NCI-H1048 (cell line): ENCODE measurements at regions not wholly inside any gene's neighbourhood (a gene's known extent, or its start where the extent isn't known, plus 50 kb on each side); places are given as distances from the start of the nearest gene placed in this dataset.
"Not testable (repeated sequence)": the region's sequence is repeated elsewhere in the genome, so short reads cannot be mapped to it uniquely, and the experiment has no call there.

ENCODE experiments used
- DNase-seq: peaks from one replicate; lab custom pipeline; 2025; lab: John Stamatoyannopoulos, UW

DNA sequence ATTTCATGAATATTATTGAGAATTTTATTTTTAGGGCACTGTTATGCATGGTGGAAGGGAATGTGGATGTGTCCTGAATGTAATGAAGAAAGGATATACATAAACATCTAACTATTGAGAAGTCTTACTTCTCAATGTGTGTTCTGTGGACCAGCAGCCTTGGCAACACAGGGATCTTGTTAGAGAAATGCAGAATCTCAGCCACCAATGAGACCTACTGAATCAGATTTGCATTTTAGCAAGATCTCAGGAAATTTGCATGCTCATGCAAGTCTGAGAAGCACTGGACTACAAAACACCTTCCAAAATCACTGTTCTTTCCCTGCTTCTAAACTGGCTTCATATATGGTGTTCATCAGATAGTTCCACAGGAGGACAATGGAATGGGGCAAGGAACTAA is 139.7 kb upstream of the WDFY3 start:
- no peak for DNase-seq

DNA sequence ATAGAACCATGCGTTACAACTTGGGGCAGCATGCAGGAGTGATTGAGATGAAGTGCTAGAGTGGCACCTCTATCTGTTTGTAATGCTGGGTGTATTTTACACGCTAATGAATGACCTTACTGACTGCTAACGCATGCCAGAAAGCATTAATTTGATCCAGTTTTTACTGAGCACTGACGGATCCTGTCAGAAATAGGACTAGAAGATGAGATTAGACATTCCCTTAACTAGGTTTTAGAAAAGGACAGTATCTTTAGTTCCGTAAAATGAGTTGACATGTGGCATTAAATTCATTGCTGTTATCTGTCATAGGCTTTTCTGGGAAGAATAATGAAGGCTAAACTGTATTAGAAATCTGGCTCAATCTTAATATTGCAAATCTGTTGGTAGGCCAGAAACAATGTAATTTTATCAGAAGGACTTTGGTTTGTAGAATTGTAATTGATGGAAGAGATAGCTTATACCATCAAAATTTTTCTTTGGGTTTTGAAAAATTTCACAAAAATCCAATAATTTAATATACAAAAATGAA is 140.4 kb upstream of the WDFY3 start:
- DNase-seq, result no peak

DNA sequence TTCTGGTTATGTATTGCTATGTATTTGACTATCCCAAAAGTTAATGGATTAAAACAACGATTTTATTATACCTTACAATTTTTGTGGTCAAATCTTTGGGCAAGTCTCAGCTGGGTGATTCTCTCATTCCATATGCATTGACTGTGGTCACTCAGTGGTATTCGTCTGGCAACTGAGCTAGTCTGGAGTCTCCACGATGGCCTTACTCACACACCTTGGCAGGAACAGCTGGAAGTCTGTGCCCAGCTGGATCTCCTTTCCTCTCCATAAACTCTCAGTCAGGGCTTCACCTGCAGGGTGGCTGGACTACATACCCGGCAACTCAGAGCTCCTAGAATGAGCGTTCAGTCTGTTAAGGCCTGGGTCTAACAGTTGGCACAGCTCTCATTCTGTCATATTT is 141.1 kb upstream of the WDFY3 start:
- no peak for DNase-seq

DNA sequence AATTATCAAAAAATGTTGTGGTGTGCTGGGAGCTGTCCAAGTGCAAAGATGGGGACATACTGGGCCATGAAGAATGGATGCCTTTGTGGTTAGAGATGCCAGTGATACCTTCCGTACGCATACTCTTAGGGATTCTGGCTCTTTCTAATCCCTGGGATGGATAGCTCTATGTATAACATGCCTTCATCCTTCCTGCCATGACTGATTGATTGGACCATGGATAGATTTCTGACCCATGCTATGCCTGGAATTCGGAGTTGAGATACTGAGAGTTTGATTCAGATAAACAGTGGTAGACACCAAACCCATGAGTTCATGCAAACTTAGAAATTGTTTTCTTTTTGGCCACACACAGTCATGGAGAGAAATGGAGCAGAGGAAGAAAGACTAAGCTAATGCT is 147.2 kb upstream of the WDFY3 start:
- no peak for DNase-seq

DNA sequence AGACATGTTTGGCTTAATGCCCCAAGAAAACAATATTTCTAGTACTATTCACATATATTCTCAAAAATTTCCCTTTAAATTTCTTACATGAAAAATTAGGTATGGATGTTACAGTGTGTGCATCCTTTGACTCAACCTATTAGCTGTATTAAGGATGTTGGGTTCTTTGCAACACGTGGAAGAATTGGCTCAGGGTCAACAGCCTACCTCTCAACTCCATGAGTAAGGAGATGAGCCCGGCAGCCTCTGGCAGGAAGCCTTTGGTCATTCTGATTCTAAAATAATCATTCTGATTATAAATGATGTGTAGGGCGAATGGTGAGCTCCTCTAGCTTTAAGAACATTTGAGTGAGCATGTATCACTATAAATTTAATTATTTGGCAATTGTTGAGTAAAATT is 148.0 kb upstream of the WDFY3 start:
- DNase-seq, result no peak

DNA sequence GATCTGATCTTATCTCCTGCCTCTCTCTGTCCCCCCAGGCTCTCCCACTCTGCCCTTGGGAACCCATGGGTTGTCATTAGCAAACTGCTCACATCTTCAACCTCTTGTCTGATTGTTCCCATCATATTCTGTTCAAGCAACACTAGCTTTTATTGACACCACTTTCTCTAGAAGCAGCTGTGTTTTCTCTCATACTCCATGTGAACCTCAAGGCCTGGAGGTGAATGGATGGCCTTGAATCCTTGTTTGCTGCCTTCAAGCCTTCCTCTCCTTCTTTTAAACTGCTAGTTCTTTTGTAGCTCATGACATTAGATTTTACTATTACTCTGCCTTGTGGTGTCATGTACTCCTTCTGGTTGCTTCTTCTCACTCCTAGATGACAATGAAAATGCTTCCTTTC is 149.5 kb upstream of the WDFY3 start:
- no peak for DNase-seq

DNA sequence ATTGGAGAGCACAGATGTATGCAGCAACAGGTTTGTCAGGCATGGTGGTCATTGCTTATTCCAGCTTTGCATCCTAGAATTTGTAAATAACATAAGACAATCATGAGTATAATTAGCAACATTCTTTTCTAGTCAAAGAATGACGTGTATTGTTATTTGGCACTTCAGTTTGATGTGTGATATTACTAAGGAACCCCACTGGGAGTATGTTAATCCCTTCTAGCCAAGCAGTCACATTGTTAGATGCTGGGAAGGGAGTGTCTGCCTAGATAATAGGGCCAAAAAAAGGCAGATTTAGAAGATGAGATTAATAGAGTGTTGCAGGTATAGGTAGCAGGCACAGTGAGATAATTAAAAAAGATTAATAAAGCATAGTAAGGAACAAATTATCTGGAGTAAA is 159.2 kb upstream of the WDFY3 start:
- DNase-seq, result no peak

DNA sequence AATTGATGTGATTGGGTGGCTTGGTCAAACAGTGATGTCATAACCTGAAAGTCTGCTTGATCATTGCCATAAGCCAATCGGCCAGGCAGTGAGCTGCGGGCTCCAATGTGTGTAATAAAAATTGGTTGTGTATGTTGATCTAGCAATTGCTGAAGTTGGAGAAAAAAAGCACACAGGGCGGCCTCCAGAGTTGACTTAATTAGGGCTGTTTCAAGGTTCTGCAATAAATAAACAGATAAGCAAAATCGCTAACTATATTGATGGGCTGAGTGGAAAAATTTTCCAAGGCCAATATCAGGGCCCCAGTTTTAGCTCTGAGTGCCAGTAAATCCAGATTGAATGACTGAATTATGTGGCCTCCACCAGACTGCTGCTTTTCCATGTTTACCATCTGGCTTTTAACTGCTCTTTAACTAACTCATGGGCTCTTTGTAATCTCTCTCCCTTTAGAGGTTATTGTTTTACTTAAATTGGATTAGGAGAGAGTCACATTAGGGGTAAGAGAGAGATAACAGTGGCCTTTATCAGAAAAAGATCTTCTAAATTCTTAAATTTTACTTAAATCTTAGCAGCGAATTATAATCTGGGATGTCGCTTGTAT is 160.6 kb upstream of the WDFY3 start:
- DNase-seq, result no peak

DNA sequence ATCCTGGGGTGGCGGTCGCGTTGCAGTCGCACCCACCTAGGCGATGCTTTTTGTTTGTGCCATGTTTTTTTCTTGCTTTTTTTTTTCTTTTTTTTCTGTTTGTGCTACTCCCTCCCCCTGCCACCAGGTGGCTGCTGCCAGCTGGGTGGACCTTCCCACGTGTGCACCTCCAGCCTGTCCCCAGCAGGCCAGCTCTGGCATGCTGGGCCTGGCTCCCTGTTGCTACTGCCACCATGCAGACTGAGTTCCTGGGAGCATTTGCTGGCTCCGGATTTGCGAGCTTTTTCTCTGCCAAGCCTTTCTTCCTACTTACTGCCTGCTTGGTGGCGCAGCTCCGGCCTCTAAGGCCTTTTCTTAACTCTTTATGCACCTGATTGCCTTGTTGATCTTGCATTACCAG is 161.2 kb upstream of the WDFY3 start:
- DNase-seq, result no peak

DNA sequence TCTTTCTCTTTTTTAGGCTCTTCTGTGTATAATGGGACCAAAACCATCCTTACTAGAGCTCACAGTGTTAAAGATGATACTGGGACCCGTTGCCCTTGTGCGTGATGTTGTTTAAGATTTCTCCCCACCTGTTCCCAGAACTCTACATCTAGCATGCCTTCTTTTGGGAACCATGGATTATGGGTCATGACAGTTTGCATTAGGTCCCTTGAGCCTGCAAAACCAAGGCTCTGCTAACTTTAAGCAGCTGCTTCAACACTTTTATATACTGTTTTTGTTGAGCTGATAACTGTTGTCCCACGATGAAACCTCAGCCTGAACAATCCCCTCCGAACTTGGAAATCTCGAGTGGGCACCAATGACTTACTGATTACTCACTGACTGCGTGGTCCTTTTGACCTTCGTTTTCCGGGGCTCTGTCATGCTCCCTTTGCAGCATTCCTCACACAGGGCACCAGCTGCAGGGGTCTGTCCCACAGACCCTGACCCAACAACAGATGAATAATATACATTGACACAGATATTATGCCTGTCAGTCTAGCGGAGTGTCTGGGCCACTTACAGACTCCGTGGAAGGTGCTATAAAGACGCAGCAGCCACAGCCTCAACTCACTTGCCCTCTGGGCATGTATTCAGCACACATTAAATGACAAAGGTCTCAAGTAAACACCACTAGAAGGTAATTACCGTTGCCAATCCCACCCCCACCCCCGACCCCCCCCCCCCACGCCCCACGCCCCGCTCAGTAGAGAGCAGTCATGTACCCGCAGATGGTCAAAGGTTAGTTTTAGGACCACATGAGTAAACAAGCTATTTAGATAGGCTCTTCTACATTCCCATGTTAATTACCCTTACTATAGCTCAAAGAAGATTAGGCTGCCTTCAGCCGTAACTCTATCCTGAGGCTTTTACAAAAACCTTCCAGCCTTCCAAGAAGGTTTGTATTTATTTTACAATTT is 162.0 kb upstream of the WDFY3 start:
- no peak for DNase-seq

DNA sequence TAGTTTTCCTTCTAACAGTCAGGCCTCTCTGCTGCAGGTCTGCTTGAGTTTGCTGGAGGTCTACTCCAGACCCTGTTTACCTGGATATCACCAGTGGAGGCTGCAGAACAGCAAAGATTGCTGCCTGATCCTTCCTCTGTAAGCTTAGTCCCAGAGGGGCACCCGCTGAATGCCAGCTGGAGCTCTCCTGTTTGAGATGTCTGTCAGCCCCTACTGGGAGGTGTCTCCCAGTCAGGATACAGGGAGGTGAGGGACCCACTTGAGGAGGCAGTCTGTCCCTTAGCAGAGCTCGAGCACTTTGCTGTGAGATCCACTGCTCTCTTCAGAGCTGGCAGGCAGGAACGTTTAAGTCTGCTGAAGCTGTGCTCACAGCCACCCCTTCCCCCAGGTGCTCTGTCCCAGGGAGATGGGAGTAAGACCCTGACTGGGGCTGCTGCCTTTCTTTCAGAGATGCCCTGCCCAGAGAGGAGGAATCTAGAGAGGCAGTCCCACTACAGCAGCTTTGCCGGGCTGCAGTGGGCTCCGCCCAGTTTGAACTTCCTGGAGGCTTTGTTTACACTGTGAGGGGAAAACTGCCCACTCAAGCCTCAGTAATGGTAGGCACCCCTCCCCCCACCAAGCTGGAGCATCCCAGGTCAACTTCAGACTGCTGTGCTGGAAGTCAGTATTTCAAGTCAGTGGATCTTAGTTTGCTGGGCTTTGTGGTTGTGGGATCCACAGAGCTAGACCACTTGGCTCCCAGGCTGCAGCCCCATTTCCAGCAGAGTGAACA is 163.1 kb upstream of the WDFY3 start:
- DNase-seq, result not testable (repeated sequence)

DNA sequence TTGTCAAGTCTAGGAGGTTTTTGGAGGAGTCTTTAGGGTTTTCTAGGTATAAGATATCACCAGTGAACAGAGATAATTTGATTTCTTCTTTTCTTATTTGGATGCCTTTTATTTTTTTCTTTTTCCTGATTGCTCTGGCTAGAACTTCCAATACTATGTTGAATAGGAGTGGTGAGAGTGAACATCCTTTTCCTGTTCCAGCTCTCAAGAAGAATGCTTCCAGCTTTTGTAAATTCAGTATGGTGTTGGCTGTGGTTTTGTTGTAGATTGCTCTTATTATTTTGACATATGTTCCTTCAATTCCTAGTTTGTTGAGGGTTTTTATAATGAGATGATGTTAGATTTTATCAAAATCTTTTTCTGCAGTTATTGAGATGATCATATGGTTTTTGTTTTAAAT is 165.6 kb upstream of the WDFY3 start:
- DNase-seq, result no peak

DNA sequence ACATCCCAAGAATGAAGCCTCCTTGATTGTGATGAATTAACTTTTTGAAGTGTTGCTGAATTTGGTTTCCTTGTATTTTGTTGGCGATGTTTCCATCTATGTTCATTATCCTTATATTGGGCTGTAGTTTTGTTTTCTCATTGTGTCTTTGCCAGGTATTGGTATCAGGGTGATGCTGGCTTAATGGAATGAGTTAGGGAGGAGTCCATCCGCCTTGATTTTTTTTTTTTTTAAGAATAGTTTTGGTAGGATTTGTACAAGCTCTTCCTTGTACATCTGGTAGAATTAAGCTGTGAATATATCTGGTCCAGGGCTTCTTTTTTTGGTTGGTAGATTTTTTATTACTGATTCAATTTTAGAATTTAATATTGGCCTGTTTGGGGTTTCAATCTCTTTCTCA is 166.1 kb upstream of the WDFY3 start:
- DNase-seq, result no peak

DNA sequence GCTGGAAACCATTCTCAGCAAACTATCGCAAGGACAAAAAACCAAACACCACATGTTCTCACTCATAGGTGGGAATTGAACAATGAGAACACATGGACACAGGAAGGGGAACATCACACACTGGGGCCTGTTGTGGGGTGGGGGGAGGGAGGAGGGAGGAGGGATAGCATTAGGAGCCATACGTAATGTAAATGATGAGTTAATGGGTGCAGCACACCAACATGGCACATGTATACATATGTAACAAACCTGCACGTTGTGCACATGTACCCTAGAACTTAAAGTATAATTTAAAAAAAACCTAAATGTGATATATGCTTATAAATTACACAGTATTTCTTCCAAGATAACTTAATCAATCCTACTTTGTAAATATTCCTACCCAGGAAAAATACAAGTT is 173.3 kb upstream of the WDFY3 start:
- not testable (repeated sequence) for DNase-seq

DNA sequence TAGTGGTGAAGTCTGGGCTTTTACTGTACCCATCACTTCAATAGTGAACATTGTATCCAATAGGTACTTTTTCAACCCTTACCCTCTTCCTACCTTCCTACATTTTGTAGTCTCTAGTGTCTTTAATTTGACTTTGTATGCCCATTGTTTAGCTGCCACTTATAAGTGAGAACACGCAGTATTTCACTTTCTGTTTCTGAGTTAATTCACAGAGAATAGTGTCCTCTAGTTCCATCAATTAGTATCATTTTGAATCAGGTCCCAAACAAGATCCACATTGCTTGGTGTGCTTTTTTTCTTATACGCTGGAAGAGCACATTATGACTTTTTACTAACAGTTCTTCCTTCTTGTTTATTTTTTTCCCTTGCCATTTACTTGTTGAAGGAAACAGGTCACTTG is 176.0 kb upstream of the WDFY3 start:
- no peak for DNase-seq

DNA sequence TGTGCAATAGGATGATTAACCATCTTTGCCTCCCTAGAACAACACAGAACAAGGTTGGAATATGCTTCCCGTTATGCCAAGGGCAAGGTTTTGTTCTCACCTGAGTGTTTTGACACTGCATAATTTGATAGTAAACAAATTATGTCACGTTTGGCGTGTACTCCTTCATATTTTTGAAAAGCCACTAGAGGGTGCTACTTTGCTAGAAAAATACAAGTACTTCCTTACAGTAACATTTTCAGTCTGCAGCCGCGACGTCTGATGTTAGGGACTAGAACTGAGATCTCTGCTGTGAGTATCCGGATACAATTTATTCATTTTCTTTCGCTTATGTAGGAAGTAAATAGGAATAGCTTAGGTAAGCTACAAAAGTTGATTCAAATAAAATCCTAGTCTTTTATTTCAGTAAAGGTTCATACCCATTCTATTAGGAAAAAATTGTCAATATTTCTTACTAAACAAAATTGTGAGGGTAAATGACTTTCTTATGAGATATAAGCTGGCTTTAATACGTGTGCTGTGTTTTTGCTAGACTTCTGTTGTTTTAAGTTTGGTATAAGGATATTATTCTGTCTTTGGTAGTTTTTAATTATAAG is 181.1 kb upstream of the WDFY3 start:
- peak; percentile 49 for DNase-seq

DNA sequence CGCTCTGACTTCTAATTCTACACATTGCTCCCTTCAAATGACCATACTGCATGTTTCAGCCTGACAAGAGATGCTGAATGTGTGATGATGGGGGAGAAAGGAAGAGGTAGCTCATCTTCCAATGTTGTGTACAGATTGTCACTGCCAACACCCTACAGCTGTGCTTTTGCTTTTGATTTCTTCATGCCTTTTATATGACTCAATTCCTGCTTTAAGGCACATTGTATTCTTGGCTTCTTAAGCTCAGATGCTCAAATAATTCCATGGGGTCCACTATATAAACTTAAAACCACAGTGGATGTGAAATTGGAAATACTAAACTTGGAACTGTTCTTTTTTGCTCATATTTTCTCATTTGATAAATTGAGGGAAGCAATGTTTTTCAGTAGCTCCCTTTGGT is 183.2 kb upstream of the WDFY3 start:
- DNase-seq, result no peak

DNA sequence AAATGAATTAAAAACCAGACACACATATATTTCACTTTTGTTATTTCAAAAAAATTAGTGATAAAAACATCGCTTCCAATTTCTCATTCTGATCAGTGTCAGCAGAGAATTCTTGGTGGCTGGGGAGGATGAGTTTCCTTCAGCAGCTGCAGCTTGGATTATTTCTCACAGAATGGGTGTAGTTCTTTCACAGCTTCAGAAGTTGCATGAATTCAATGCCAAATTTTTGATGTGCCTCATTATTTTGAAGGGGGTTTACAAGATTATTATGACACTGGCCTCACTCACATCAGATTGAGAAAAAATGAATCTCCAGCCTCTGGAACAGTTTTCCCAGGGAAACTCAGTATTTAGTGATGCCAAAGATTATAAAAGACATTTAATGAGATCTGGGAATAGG is 184.9 kb upstream of the WDFY3 start:
- DNase-seq, result no peak

DNA sequence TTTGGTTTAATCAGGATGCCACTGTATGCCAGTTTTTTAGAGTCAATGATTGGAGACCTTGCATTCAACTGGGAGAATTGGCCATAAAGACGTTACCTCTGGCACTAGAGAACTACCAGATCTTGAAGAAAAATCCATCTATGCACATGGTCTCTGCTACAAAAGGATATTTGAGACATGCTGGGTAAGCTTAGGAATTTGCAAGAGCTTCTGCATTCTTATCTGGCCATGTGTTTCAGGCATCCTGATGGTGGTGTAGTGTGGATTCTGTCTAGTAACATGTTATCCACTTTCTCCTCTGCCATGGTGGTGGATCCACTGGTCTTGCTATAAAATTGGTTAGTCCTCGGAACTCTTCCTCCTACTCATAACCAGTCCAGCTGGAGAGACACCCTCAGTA is 185.3 kb upstream of the WDFY3 start:
- no peak for DNase-seq

DNA sequence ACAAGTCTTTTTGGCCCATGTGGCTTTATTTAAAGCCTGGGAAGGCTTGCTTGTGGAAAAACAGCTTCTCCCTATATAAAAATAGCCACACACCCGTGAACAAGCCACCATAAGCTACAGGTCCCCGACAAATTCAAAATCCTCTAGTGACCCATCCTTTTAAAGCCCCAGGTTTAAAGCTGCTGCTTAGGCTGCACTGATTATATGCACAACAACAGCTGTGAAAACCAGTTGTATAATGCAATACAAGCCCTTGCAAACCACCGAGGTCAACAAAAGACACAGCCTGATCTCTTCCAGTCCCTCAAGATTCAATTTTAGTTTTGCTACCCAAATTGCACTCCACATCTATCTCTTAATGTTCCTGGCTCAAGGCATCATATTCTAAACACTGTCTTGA is 186.0 kb upstream of the WDFY3 start:
- DNase-seq, result no peak

DNA sequence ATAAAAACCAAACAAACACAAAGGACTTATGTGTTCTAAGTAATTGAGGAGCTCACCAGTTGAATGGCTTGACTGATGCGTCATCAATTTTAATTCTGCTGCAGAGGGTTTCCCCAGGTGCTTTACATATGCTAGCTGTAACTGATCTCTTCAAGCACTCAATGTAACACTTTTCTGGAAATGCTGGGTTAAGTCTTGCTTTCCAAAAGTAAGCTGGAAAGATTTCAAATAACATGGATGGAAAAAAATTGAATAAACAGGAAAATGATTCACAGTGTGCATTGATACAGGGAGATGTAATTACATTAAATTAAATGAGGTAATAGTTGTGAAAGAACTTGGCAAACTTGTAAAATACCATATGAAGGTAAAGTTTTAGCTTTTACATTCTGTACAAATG is 186.7 kb upstream of the WDFY3 start:
- no peak for DNase-seq

DNA sequence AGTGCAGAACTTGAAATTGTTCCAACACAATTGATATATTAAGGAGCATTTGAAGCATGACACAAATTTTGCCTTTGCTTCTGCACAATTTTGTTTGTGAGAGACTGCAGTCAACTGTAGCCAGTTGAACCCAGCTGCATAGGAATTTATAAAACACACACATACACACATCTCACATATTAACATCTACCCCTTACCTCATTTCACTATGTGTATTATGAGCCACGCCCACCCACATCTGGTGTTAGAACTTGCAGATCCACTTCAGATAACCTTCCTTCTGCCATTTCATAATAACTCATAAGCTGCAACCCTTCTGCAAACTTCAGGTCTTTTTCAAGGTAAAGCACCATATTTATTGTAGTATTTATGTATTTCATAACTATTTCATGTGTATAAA is 188.1 kb upstream of the WDFY3 start:
- DNase-seq, result no peak
